ENCODE measurements at regions not wholly inside any gene's neighbourhood (a gene's known extent, or its start where the extent isn't known, plus 50 kb on each side); places are given as distances from the start of the nearest gene placed in this dataset.

DNA sequence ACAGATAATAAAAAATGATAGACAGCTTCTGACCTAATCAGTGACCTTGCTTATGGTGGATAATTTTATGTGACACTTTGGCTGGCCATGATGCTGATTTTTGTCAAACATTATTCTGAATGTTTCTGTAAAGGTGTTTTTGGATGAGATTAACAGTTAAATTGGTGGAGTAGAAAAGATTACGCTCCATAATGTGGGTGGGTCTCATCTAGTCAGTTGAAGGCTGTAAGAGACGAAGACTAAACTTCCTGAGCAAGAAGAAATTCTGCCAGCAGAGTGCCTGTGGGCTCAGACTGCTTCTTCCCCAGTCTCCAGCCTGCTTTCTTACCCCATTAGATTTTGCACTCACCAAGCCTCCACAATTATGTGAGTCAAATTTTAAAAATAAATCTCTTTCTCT is 214.9 kb upstream of the ITGA4 start:
- no peak for DNase-seq (ENCODE audit: low read depth in 2 of 2)

DNA sequence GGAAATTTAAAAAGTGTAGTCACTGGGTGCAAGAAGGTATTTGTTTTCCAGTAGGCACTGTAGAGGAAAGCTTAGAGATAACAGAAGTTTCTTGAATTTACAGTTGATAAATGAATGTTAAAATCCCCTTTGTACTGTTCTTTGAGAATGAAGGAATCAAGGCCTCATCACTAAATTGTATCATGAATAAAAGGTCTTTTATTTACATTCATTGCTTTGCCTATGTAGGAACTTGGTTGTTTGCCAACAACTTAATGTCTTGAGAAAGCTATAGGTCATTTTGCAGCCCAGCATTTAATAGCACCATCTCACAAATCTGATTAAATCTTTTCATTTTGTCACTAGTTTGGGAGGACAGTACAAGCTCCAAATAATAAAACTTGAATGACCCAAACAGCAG is 213.9 kb upstream of the ITGA4 start:
- no peak for DNase-seq (ENCODE audit: low read depth in 2 of 2)

DNA sequence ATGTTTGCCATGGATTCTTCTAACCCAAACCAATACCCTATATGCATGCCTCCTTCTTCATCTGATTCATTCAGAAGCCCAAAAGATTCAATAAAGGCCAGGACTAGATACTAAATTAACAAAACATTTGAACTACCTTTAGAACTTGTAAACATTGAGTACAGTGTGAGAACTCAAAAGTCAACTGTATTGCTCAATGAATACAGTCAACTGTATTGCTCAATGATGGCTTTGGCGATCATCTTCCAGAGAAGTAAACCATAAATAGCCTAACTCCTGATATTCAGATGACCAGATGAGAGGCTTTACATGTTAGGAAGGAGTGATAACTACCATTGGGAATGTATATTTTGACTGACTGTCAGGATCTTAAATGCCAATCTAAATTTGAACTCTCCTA is 206.5 kb upstream of the ITGA4 start:
- no peak for DNase-seq (ENCODE audit: low read depth in 2 of 2)

DNA sequence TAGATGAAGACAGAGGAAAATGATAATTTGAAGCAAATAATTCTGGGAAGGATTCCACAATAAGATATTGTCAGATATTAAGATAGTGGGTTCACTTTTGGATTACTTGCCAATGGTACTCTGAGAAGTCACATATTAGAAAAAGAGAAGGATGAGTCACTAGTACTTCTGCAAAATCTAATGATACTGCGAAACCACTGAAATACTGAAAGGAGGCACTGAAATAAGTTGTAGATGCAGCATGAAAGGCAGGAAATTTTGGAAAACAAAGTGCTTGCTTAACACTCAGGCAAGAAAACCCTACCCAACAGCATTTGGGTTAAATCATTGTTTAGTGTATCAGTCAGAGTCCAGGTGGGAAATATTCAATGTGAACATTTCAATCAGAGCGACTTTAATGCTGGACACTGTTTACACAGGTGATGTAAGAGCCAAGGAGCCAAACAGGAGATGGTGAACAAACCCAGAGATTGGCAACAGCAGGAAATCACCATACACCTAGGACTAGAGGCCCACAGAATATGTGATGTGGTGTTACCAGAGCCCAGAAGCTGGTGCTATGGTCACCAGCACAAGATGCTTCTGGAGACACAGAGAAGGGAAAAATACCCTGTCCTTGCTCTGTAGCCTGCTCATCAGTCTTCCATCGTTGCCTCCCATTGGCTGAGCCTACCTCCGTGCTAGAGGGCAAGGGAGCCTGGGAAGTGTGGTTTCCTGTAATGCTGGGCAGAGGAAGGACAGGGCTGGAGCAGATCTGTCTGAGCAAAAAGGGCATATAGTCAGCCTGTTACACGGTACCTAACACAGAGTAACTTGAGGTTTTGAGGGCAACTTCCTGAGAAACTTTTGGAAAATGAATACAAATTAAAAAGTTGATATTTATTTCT is 204.7 kb upstream of the ITGA4 start:
- no peak for DNase-seq (ENCODE audit: low read depth in 2 of 2)

DNA sequence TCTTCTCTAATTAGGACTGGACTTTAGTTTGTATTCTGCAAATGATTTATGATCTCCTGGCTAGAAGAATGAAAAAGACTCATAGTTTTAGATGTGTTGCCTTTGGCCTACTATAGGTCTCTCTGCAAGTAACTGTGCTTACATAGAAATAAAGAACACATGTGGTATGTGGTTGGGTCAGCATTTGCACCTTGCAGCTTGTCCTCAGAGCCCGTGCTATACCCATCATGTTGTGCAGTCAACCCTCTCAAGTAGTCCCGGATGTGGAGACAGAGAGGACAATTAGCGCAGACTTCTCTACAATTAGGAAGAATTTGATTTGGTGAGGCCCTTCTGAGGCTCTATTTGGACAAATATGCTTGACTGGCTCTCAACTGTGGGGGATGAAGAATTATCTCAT is 203.7 kb upstream of the ITGA4 start:
- DNase-seq (ENCODE audit: low read depth in 2 of 2) = no peak

DNA sequence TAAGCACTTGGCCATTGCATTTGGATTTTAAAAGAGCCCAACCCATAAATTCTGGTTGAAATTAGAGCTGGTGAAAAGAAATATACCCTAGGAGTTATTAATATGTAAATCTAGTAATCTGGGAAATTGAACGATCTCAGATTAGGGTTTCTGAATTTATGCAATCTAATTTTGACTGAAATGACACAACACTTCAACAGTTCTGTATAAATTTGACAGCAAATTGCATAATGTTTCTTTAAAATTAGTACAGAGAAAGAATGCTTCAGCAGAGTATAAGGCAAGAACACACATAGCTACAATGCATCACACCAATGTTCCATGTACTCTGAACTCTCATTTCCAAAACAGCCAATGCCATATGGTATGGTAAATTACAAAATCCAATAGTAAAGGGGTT is 201.5 kb upstream of the ITGA4 start:
- DNase-seq (ENCODE audit: low read depth in 2 of 2) = no peak

DNA sequence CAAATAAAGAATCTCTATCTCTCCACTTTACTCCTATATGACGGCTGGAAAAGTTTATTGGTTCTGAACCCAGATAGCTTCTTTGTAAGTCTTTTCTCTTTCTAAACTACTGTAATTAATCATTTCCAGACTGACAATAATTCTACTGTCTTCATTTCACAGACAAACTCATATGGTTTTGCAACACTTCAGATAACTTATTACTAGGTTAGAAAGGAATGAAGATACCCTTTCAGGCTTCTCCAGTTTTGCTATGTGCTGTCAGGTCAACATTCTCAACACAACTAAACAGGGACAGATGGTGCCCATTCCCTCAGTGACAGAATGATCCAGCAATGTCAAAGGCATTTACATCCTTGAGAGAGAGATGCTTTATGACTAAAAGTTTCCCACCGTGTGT is 198.5 kb upstream of the ITGA4 start:
- no peak for DNase-seq (ENCODE audit: low read depth in 2 of 2)

DNA sequence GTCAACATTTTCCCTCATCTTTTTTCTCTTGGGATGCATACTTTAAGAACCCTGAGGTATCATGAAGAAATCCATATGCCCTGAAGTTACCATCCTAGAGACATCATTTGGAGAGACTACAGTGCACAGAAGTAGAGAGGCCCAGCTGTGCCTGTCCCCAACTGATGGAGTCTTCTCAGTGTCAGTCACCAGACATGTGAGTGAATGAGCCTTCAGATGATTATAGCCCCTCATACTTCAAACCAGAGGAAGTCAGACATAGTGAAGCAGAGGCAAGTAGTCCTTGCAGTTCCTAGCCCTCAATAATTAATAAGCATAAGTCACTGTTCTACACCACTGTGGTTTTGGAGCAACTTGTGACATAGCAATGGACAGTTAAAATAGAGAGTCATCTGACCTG is 194.4 kb upstream of the ITGA4 start:
- no peak for DNase-seq (ENCODE audit: low read depth in 2 of 2)

DNA sequence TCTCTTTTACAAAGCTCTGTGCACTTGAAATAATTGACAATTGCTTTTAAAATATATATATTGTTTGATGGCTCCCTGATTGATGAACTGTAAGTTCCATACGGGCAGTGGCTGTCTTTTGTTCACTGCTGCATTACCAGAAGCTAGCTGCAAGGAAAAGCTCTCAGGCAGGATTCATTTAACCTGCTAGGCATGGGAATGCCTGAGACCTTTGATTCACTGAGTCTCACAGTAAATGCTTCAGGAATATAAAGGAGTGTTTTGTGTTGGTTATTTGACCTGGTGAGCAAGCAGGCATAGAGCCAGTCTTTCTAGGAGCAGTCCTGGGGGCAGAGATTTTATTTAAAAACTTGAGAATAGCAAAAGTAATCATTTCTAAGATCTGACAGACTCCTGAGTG is 193.2 kb upstream of the ITGA4 start:
- no peak for DNase-seq (ENCODE audit: low read depth in 2 of 2)

DNA sequence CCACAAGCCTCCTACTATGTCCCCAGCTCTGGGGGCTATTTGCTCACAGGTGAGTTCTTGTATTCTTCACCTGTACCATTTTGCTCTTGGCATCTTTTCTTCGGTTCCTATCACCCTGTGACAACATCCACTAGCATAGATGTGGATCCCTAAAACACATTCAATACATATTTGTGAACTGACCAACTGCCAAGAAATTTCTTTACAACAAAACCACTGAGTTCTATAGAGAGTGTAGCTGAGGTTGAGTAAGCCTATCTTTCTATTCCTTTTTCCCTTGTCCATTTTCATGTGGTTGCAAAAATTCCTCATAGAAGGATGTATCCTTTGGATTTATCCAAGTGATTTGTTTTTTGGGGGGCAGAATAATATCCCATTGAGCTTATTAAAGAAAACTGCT is 192.7 kb upstream of the ITGA4 start:
- DNase-seq (ENCODE audit: low read depth in 2 of 2) = no peak

DNA sequence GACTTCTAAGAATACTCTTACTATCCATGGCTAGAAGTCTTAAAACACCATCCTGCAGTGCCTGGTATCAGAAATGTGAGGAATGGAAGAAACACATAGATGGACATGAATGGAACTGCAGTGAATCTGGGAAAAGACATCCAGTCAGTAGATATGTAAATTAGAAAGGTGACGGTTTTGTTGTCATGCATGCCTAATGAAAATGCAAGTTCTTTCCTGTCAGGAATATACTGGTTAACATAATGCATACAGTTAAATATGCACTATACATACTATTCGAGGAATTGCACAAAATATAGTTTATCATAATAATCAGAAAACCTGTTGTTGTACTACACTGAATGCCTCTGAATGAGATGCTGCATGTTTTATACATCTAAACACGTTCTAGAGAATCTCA is 190.6 kb upstream of the ITGA4 start:
- DNase-seq (ENCODE audit: low read depth in 2 of 2) = no peak

DNA sequence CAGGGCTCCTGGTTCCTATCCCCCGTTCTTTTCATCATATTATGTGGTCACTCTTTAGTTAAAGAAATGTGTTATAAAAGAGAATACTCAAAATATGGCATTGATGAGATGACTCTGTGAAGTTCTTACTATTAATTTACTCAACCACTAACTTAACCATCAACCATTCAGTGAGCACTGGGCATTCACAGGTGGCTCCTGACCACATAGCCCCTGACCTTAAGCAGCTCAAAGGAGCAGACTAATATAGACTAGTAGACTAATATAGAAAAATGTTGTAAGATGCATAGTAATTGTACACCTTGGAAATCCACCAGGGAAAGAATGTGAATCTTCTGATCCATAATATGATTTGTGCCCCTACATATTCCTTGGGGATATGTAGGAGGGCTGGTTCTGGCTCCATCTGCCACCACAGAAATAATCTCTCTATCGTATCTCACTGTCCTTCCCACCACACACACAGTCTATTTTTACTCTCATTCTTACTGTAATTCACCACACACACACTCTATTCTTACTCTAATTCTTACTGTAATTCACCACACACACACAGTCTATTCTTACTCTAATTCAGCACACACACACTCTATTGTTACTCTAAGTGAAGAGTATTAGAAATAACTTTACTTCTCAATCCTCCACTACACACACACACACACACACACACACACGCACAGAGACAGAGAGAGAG is 188.9 kb upstream of the ITGA4 start:
- DNase-seq (ENCODE audit: low read depth in 2 of 2) = no peak

DNA sequence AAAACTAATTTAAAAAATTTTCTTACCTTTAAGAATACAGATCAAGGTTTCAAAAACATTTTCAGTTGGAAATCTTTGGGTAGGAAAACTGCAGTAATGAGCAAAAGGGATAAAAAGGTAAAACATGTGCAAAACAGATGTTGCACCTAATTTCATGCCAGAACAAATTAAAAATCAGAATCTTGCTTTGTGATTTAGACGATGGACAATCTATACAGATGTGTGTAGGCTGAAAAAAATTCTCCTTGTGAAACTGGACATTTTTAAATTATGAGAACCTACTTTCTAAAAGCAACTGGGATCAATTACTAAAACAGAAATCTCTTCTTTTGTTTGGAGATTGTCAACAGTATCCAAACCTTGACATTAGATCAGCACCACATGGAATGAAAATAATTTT is 183.2 kb upstream of the ITGA4 start:
- no peak for DNase-seq (ENCODE audit: low read depth in 2 of 2)

DNA sequence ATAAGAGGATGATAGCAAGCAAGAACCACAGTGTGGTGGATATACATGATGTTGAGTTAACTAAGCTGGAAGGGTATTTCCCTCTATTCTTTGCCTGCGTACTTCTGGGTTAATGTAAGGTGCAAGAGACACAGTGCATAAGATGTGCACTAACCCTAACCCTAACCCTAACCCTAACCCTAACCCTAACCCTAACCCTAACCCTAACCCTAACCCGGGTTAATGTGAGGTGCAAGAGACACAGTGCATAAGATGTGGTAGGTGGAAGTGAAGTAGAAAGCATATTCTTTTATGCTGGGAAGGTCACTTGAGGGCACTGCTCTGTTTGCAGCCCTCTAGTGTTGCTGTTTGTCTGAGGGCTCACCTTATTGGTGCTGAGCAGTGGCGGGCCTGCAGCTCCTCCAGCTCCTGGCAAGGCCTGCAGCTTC is 181.5 kb upstream of the ITGA4 start:
- DNase-seq (ENCODE audit: low read depth in 2 of 2) = no peak

DNA sequence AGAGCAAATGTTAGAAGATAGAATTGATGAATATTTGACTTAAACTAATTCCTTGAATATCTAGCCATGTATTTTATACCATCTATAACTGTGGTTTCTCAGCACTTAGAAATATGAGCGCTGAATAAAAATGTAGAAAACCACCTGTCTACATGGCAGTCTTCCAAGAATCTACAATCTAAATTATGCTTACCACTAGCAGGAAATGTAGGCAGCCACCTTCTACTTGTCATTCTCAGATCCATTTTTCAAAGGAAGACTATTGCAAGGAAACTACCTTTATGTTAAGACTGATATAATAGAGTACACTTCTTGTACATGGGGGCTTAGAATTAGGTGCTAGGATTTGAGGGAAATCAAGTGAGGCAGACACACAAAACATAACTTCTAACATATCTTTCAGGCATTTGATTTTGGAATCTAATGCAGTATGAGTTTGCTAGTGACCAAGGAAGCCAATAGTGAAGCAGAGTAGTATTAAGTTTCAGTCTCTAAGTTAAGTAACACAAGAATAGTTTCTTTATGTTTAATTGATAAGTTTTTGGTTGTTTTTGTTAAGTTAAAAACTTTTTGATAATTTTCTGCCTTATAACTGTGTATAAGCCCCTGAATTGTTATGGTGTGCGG is 175.9 kb upstream of the ITGA4 start:
- no peak for DNase-seq (ENCODE audit: low read depth in 2 of 2)

DNA sequence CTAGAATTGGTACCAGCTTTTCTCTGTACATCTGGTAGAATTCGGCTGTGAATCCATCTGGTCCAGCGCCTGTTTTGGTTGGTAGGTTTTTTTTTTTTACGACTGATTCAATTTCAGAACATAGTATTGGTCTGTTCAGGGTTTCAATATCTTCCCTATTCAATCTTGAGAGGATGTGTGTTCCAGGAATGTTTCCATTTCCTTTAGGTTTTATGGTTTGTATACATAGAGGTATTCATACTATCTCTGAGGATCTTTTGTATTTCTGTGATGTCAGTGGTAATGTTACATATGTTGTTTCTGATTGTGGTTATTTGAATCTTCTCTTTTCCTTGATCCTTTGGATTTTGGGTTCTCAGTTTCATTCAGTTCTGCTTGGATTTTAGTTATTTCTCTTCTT is 172.1 kb upstream of the ITGA4 start:
- no peak for DNase-seq (ENCODE audit: low read depth in 2 of 2)

DNA sequence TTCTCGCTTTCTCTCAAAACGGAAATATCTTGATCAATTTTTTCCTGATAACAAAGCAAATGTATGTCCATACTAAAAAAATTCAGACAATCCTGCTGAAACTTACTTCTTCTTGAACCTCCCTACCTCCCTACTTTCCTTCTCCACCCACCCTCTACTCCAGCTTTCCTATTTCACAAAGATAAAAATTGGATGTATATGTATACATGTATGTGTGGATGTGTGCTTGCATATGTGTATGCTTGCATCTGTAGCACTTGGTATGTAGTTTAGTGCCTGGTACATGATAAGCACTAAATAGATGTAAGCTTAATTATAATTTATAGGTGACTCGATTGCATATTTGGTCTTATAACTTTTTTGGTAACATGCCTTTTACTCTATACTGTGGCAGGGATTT is 167.5 kb upstream of the ITGA4 start:
- no peak for DNase-seq (ENCODE audit: low read depth in 2 of 2)

DNA sequence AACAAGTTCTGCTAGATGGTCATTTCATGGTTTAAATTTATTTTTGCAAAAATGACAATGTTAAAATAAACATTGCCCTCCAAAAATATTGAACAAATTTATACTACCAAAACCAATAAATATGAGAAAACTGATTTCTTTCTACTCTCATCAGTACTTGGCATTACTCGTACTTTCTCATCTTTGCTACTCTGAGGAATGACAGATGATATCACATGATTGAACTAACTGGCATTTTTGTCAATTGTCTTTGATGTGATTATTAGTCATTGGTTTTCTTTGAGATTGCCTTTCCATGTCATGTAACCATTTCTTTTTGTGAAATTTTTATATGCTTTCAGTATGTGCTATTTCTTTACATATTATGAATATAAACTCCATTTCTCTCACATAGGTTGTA is 167.0 kb upstream of the ITGA4 start:
- no peak for DNase-seq (ENCODE audit: low read depth in 2 of 2)

DNA sequence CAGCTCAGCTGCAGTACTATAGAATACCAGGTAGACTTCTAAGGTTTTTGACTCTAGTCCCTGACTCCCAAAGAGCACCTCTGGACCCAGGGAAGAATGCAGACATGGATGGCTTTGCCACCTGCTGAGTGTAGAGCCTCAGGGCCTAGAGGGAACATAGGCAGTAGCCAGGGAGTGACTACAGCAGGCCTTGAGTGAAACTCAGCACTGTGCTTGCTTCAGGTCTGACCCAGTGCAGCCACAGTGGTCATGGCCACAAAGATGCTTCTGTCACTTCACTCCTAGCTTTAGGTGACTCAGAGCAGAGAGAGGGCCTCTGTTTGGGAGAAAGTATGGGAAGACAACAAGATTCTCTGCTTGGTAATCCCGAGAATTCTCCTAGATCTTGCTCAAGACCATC is 162.2 kb upstream of the ITGA4 start:
- DNase-seq (ENCODE audit: low read depth in 2 of 2) = no peak

DNA sequence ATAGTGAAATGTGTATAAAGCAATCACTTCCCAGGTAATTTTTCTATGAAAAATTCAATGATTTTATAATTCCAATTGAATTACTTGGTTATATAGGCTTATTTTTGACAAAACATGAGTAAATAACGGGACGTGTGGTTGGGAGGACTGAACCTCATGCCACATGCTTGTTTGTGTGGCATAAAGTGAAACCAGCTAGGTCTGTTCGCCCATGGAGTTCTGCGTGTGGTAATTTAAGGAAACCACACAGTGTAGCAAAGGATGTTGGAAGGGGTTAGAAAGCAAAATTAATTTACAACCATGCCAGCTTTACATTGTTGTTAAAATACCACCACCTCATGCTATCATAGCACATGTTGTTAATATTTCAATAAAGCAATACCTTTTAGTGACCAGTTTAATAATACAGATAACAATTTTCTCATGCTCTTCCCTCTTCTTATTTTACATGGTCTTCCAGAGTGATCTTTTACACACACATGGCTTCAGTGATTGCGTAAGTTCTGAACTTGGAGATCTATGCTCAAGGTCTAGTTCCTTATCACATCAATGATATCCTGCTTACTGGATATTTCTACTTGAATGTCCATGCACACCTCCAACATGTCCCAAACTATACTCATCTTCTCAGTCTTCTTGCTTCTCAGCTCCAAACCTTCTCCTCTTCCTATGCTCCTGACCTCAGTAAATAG is 156.4 kb upstream of the ITGA4 start:
- no peak for DNase-seq (ENCODE audit: low read depth in 2 of 2)

DNA sequence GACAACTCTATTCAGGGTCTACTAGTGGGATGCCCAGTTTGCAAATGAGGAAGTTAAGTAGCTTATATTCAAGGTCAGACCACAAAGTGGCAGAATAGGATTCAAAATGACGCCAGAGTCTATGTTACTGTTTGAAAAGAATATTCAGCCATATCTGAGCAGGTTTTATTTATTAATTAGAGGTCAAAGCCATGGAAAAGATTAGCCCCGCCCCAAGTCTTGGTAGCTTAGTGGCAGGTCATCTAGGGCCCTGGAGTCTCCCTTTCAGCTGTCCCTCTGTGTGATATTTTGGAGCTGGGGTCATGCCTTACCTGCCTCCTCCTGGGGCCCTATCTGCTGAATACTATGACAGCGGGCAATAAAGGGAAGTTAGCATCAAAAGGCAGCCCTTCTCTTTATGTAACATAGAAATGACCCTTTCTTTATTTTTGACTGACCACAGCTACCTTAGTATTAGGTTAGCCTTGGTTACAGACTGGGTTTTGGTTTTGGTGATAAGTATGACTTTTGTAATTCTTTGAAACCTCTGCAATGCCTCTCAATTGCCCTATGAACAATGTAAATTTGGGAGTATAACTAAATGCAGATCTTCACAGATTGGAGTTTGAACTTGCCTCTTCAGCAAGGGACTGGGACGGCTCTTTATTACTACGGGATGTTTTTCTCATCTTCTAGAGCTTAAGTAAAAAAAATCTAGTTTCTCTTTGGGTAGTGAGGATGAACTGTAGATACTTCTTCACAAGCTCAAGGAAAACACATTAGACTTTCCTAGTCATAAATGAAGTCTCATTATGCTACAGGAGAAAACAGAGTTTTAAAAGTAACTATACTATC is 153.0 kb upstream of the ITGA4 start:
- DNase-seq (ENCODE audit: low read depth in 2 of 2) = no peak

Measured in activated CD4-positive, alpha-beta T cell treated with anti-CD3 and anti-CD28 coated beads for 24 hours (primary cell).